Kidney epithelial cell (primary cell): ENCODE measurements at regions not wholly inside any gene's neighbourhood (a gene's known extent, or its start where the extent isn't known, plus 50 kb on each side); places are given as distances from the start of the nearest gene placed in this dataset.

Experiments
- DNase-seq: peaks from one replicate; pipeline ENCODE4 v3.0.0-alpha.2; 2010; ENCODE audit warnings: low read depth
- H3K27me3 ChIP-seq: 2 replicates; pipeline ENCODE4 v1.6.0; 2011; ENCODE audit warnings: low read length; ENCODE audit not compliant: control insufficient read depth, insufficient read depth
- H3K36me3 ChIP-seq: 2 replicates; pipeline ENCODE4 v1.5.1; 2011; ENCODE audit warnings: low read length; ENCODE audit not compliant: control insufficient read depth, insufficient read depth
- H3K4me3 ChIP-seq: 2 replicates; pipeline ENCODE4 v1.5.1; 2011; ENCODE audit warnings: low read depth, mild to moderate bottlenecking, control low read depth, low read length
- TF ChIP-seq, protein P1 (sequence below): IDR thresholded peaks from 2 replicates; pipeline ENCODE4 v1.5.1; 2011; ENCODE audit warnings: mild to moderate bottlenecking, moderate library complexity, low read length, control low read depth, inconsistent platforms; ENCODE audit not compliant: insufficient read depth, poor library complexity, severe bottlenecking

- Histone ChIP-seq H3K36me3 (no peaks in the 10 kb centered on the region), H3K27me3 (no peaks in the 10 kb centered on the region), H3K4me3 (no peak overlapping the region)
- DNase-seq, result no peak
- TF ChIP-seq, protein P1, sequence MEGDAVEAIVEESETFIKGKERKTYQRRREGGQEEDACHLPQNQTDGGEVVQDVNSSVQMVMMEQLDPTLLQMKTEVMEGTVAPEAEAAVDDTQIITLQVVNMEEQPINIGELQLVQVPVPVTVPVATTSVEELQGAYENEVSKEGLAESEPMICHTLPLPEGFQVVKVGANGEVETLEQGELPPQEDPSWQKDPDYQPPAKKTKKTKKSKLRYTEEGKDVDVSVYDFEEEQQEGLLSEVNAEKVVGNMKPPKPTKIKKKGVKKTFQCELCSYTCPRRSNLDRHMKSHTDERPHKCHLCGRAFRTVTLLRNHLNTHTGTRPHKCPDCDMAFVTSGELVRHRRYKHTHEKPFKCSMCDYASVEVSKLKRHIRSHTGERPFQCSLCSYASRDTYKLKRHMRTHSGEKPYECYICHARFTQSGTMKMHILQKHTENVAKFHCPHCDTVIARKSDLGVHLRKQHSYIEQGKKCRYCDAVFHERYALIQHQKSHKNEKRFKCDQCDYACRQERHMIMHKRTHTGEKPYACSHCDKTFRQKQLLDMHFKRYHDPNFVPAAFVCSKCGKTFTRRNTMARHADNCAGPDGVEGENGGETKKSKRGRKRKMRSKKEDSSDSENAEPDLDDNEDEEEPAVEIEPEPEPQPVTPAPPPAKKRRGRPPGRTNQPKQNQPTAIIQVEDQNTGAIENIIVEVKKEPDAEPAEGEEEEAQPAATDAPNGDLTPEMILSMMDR, result no peak
Observed at GRCh38 chr12:77477907-77478533, 352.7 kb upstream of the NAV3 start.

GRCh38 chr12:77471801-77472200 is 358.9 kb upstream of the NAV3 start:
- Histone ChIP-seq H3K36me3 (no peaks in the 10 kb centered on the region), H3K4me3 (no peak overlapping the region), H3K27me3 (no peaks in the 10 kb centered on the region)
- TF ChIP-seq, protein P1, result no peak
- no peak for DNase-seq

DNA sequence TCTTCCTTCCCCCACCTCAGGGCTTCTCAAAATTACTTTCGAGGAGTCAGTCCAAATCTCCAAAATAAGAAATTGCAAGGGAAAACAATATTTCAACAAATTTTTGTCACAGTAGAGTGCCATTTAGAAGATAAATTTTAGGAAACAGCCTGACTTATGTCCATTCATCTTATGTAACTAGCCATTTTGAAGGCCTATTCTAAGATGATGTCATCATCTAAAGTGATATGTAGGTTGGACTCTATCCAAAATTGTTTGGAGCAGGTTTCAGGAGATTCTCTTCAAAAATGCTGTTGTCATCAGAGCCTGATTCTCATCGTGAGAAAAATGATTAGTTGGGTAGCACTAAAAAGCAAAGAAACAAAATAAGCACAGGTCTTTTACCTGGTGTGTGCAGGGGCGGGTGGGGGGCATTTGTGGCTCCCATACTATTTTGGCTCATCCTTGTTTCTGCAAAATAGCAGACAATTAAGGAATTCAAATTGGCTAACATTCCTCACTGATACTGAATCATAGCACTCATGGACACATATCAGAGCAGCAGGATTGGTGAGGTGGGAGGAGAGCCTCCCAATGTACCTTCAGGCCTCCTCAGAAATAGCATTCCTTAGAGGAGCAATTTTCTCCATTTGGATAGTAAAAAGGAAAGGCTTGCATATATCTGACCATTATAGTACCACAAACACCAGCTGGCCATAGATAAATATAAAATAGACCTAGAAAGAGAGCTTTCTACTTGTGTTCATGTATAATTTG is 360.9 kb upstream of the NAV3 start:
- TF ChIP-seq, protein P1, result no peak
- no peak for DNase-seq
- Histone ChIP-seq H3K4me3 (no peak overlapping the region), H3K27me3 (no peaks in the 10 kb centered on the region), H3K36me3 (no peaks in the 10 kb centered on the region)

DNA sequence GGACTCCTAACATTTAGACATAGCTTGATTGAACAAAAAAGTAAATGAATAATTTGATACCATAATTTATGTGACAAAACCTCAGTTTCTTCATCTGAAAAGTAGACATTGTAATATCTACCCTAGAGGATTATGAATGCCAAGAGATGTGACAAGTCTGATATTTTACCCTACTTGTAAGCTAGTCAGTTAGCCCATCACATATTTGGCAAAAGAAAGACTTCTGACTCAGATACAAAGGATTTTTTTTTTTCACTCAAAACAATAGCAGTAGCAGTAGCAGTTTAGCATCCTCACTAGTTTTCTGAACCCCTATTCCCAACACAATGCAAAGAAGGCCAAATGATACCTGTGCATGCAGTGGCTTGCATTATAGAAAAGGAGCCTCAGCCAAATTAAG is 377.3 kb upstream of the E2F7 start:
- H3K4me3 ChIP-seq, result no peak overlapping the region
- no peak for DNase-seq
- H3K36me3 ChIP-seq, result no peaks in the 10 kb centered on the region
- TF ChIP-seq, protein P1, result no peak
- no peaks in the 10 kb centered on the region for H3K27me3 ChIP-seq

GRCh38 chr12:77439749-77440148 is 374.4 kb upstream of the E2F7 start:
- Histone ChIP-seq H3K27me3 (no peaks in the 10 kb centered on the region), H3K36me3 (no peaks in the 10 kb centered on the region), H3K4me3 (no peak overlapping the region)
- no peak for DNase-seq
- TF ChIP-seq, protein P1, result no peak
